ENCODE measurements at regions not wholly inside any gene's neighbourhood (a gene's known extent, or its start where the extent isn't known, plus 50 kb on each side); places are given as distances from the start of the nearest gene placed in this dataset.

GRCh38 chr2:78476619-78477229, 548.8 kb upstream of the REG3G start:
- Histone ChIP-seq H3K4me1 (no peaks in the 10 kb centered on the region), H3K4me3 (no peak overlapping the region), H3K9me3 (no peaks in the 10 kb centered on the region), H3K27ac (no peak overlapping the region), H3K27me3 (no peaks in the 10 kb centered on the region), H3K36me3 (no peaks in the 10 kb centered on the region)
- no peak for TF ChIP-seq CTCF (IDR thresholded peaks at IDR 0.05)
- no peak for TF ChIP-seq POLR2AphosphoS5 (IDR thresholded peaks at IDR 0.05)
- no peak for TF ChIP-seq POLR2A (IDR thresholded peaks at IDR 0.05)
- no peak for TF ChIP-seq EP300 (IDR thresholded peaks at IDR 0.05)
- WGBS, 2 donors: 85 to 89% methylated on average over 8 of the region's 8 CpGs
- DNase-seq: no peak
- intact Hi-C loops (cut with DNase I): no loop called here

- no peak for TF ChIP-seq EP300 (IDR thresholded peaks at IDR 0.05)
- TF ChIP-seq POLR2AphosphoS5 (IDR thresholded peaks at IDR 0.05): no peak
- TF ChIP-seq CTCF (IDR thresholded peaks at IDR 0.05): no peak
- TF ChIP-seq POLR2A (IDR thresholded peaks at IDR 0.05): no peak
- Histone ChIP-seq H3K4me3 (no peak overlapping the region), H3K27ac (no peak overlapping the region), H3K4me1 (no peaks in the 10 kb centered on the region), H3K9me3 (no peaks in the 10 kb centered on the region), H3K27me3 (no peaks in the 10 kb centered on the region), H3K36me3 (no peaks in the 10 kb centered on the region)
- DNase-seq: no peak
- intact Hi-C loops (cut with DNase I): no loop called here
Observed at GRCh38 chr2:78486565-78486964, 538.9 kb upstream of the REG3G start.

GRCh38 chr2:78498125-78498524, 527.4 kb upstream of the REG3G start:
- no peak overlapping the region for H3K27ac ChIP-seq
- TF ChIP-seq EP300 (IDR thresholded peaks at IDR 0.05): no peak
- no peak for TF ChIP-seq POLR2A (IDR thresholded peaks at IDR 0.05)
- no peak for TF ChIP-seq POLR2AphosphoS5 (IDR thresholded peaks at IDR 0.05)
- TF ChIP-seq CTCF (IDR thresholded peaks at IDR 0.05): no peak
- H3K27me3 ChIP-seq: no peaks in the 10 kb centered on the region
- no peaks in the 10 kb centered on the region for H3K9me3 ChIP-seq
- WGBS, 2 donors: 91 to 94% methylated on average over 8 of the region's 8 CpGs
- H3K4me3 ChIP-seq: no peak overlapping the region
- H3K36me3 ChIP-seq: no peaks in the 10 kb centered on the region
- H3K4me1 ChIP-seq: no peaks in the 10 kb centered on the region
- no peak for DNase-seq
- intact Hi-C loops (cut with DNase I): no loop called here

- no peaks in the 10 kb centered on the region for H3K27me3 ChIP-seq
- 95 to 97% methylated on average over 1 of the region's 1 CpG for WGBS, 2 donors
- intact Hi-C loops (cut with DNase I): no loop called here
- no peak for DNase-seq
- no peaks in the 10 kb centered on the region for H3K9me3 ChIP-seq
- H3K4me1 ChIP-seq: no peaks in the 10 kb centered on the region
- H3K27ac ChIP-seq: no peak overlapping the region
- H3K36me3 ChIP-seq: no peaks in the 10 kb centered on the region
- no peak overlapping the region for H3K4me3 ChIP-seq
- no peak for TF ChIP-seq EP300 (IDR thresholded peaks at IDR 0.05)
- TF ChIP-seq POLR2A (IDR thresholded peaks at IDR 0.05): no peak
- no peak for TF ChIP-seq CTCF (IDR thresholded peaks at IDR 0.05)
- TF ChIP-seq POLR2AphosphoS5 (IDR thresholded peaks at IDR 0.05): no peak
Observed at GRCh38 chr2:78506301-78506700, 519.2 kb upstream of the REG3G start.

GRCh38 chr2:78521938-78522337, 503.6 kb upstream of the REG3G start:
- intact Hi-C loops (cut with DNase I): no loop called here
- Histone ChIP-seq H3K4me3 (no peak overlapping the region), H3K4me1 (no peaks in the 10 kb centered on the region), H3K9me3 (no peaks in the 10 kb centered on the region), H3K27me3 (no peaks in the 10 kb centered on the region), H3K27ac (no peak overlapping the region), H3K36me3 (no peaks in the 10 kb centered on the region)
- TF ChIP-seq EP300 (IDR thresholded peaks at IDR 0.05): no peak
- TF ChIP-seq CTCF (IDR thresholded peaks at IDR 0.05): no peak
- no peak for TF ChIP-seq POLR2A (IDR thresholded peaks at IDR 0.05)
- no peak for TF ChIP-seq POLR2AphosphoS5 (IDR thresholded peaks at IDR 0.05)
- no peak for DNase-seq
- WGBS, 2 donors: 78 to 79% methylated on average over 3 of the region's 3 CpGs

All from sigmoid colon (tissue), 6 donors.